ENCODE measurements at regions not wholly inside any gene's neighbourhood (a gene's known extent, or its start where the extent isn't known, plus 50 kb on each side); places are given as distances from the start of the nearest gene placed in this dataset.

DNA sequence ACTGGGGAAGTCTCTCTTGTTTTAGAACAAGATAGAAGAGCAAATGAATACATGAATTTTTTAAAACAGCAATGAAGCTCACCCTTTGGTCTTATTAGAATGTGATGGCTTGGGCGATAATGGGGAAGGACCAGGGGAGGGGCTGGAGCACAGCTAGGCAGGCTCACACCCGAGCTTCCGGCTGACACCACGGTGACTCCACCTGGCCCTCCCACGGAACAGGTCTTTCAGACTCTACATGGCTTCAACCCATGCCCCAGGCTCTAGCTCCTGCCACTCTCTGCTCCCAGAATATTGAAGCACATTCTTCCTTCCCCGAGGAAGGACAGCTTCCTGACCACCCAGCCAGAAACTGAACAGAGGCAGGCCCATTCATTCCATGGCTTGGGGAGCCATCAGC is 127.5 kb upstream of the AGAP1 start:
- TF ChIP-seq EZH2 (optimal IDR thresholded peaks at IDR 0.05; ENCODE audit: low read depth, low read length), result no peak
- TF ChIP-seq CTCF (IDR thresholded peaks at IDR 0.05; ENCODE audit: low read length), result no peak
- no peak for TF ChIP-seq EZH2phosphoT487 (IDR thresholded peaks at IDR 0.05; ENCODE audit: low read length)

All from MM.1S (cell line).